ENCODE measurements at regions not wholly inside any gene's neighbourhood (a gene's known extent, or its start where the extent isn't known, plus 50 kb on each side); places are given as distances from the start of the nearest gene placed in this dataset.

GRCh38 chr17:72587773-72588511 lies 467.1 kb downstream of the SOX9 start:
- TF ChIP-seq EZH2phosphoT487 (IDR thresholded peaks at IDR 0.05; ENCODE audit: borderline replicate concordance, low read length) = no peak
- no peak for TF ChIP-seq EZH2 (IDR thresholded peaks at IDR 0.05; ENCODE audit: low read length, unreplicated experiment)
- no peak for TF ChIP-seq CTCF (conservative IDR thresholded peaks at IDR 0.05; ENCODE audit: low read depth, low read length)
- DNase-seq (peak; percentile 78), ATAC-seq (peak; percentile 14)
- POLR2A ChIA-PET (ENCODE audit: unreplicated experiment) = interaction anchor here (1.7 kb wide), 1 partner anchor 96 kb away, joined by 4 read pairs; no protein-coding TSS in a partner anchor
- H3K9me2 ChIP-seq (replicated peaks; ENCODE audit: low read length) = no peaks in the 10 kb centered on the region
- peaks cover 32% of the 10 kb centered on the region for H3K4me1 ChIP-seq (ENCODE audit: insufficient read depth, low read length)
- intact Hi-C loops (cut with micrococcal nuclease) = loop anchor here (1.0 to 10.0 kb wide), 4 partner anchors 28 to 727 kb away; partner anchors contain the start of gene CDC42EP4
- H3K9me3 ChIP-seq (ENCODE audit: low read length) = no peaks in the 10 kb centered on the region
- H3K27ac ChIP-seq (ENCODE audit: low read length) = peak overlapping the region; percentile 91
- CTCF ChIA-PET = interaction anchor here (0.5 to 1.6 kb wide), 7 partner anchors 27 to 379 kb away, joined by 3 to 9 read pairs (median 3); no protein-coding TSS in a partner anchor
- H4K20me1 ChIP-seq (ENCODE audit: low read length) = peaks cover 77% of the 10 kb centered on the region
- BruUV-seq (replicated peaks) = no TSS peak
- peaks cover 27% of the 10 kb centered on the region for H3K36me3 ChIP-seq (ENCODE audit: low read depth, low read length)
- peaks cover 91% of the 10 kb centered on the region for H3K79me2 ChIP-seq (ENCODE audit: low read length)
- H2AFZ ChIP-seq (ENCODE audit: low read length) = no peak overlapping the region
- no peaks in the 10 kb centered on the region for H3K27me3 ChIP-seq (ENCODE audit: low read length)
- peaks cover 8% of the 10 kb centered on the region for H3F3A ChIP-seq (ENCODE audit: low read length, unreplicated experiment)
- H3K4me2 ChIP-seq (ENCODE audit: low read length) = peak overlapping the region; percentile 78
- peak overlapping the region; percentile 95 for H3K9ac ChIP-seq (ENCODE audit: low read length)
- peak overlapping the region; percentile 95 for H3K4me3 ChIP-seq (ENCODE audit: low read length)

DNA sequence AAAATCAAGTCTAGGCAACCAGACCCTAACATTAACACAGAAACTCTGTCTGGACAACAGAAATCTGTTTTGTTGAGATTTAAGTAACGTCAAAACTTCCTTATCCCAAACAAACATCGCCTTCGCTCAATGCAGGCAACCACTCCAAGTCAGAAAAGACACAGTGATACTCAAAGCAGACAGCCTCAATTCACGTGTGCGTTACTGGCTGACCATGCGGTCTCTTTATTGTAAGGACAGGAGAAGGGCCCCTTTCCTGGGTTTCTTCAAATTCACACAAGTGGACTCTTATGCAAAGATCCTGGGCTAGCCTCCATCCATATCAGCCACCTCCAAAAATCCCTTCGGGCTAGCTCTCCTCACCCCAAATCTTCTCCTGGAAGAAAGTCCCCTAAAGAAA lies 467.7 kb downstream of the SOX9 start:
- H3K27ac ChIP-seq (ENCODE audit: low read length) = peak overlapping the region; percentile 91
- peaks cover 8% of the 10 kb centered on the region for H3F3A ChIP-seq (ENCODE audit: low read length, unreplicated experiment)
- ChIA-PET POLR2A (ENCODE audit: unreplicated experiment) (interaction anchor here (0.6 to 1.7 kb wide), 3 partner anchors 95 to 643 kb away, joined by 3 to 4 read pairs (median 3); no protein-coding TSS in a partner anchor), CTCF (interaction anchor here (0.5 to 1.6 kb wide), 10 partner anchors 8 to 379 kb away, joined by 3 to 9 read pairs (median 4); no protein-coding TSS in a partner anchor)
- H4K20me1 ChIP-seq (ENCODE audit: low read length) = peaks cover 73% of the 10 kb centered on the region
- H3K27me3 ChIP-seq (ENCODE audit: low read length) = no peaks in the 10 kb centered on the region
- ATAC-seq (no peak), DNase-seq (no peak)
- intact Hi-C loops (cut with micrococcal nuclease) = loop anchor here (1.0 to 10.0 kb wide), 4 partner anchors 28 to 726 kb away; partner anchors contain the start of gene CDC42EP4
- peak overlapping the region; percentile 95 for H3K4me3 ChIP-seq (ENCODE audit: low read length)
- peak overlapping the region; percentile 95 for H3K9ac ChIP-seq (ENCODE audit: low read length)
- H3K4me1 ChIP-seq (ENCODE audit: insufficient read depth, low read length) = peaks cover 32% of the 10 kb centered on the region
- TF ChIP-seq EZH2 (IDR thresholded peaks at IDR 0.05; ENCODE audit: low read length, unreplicated experiment) (no peak), EZH2phosphoT487 (IDR thresholded peaks at IDR 0.05; ENCODE audit: borderline replicate concordance, low read length) (no peak)
- no peaks in the 10 kb centered on the region for H3K9me3 ChIP-seq (ENCODE audit: low read length)
- peak overlapping the region; percentile 78 for H3K4me2 ChIP-seq (ENCODE audit: low read length)
- peaks cover 27% of the 10 kb centered on the region for H3K36me3 ChIP-seq (ENCODE audit: low read depth, low read length)
- no peak overlapping the region for H2AFZ ChIP-seq (ENCODE audit: low read length)
- H3K79me2 ChIP-seq (ENCODE audit: low read length) = peaks cover 86% of the 10 kb centered on the region
- H3K9me2 ChIP-seq (replicated peaks; ENCODE audit: low read length) = no peaks in the 10 kb centered on the region
- BruUV-seq (replicated peaks) = no TSS peak

DNA sequence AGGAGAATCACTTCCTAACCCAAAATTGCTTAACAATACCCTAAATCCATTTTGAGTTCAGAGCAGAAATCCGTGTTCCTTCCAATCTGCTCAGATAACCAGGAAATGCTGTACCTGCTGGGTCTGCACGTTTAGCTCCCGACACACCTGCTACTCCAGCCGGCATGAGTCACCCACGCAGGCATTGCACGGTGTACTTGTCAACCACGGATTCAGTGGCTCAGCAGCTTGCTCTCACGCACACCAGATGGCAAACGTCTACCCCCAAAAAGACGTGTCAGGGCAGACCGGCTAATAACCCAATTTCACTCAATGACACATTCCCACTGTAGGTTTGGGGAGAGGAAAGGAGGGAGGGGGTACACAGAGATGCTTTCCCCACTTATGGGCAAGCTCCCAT lies 468.1 kb downstream of the SOX9 start:
- Histone ChIP-seq H3K9ac (ENCODE audit: low read length) (peak overlapping the region; percentile 95), H3K79me2 (ENCODE audit: low read length) (peaks cover 82% of the 10 kb centered on the region), H3K36me3 (ENCODE audit: low read depth, low read length) (peaks cover 27% of the 10 kb centered on the region), H3K4me3 (ENCODE audit: low read length) (peak overlapping the region; percentile 95), H3F3A (ENCODE audit: low read length, unreplicated experiment) (peaks cover 8% of the 10 kb centered on the region), H3K4me2 (ENCODE audit: low read length) (peak overlapping the region; percentile 78), H3K9me3 (ENCODE audit: low read length) (no peaks in the 10 kb centered on the region), H3K4me1 (ENCODE audit: insufficient read depth, low read length) (peaks cover 32% of the 10 kb centered on the region), H3K9me2 (replicated peaks; ENCODE audit: low read length) (no peaks in the 10 kb centered on the region), H2AFZ (ENCODE audit: low read length) (no peak overlapping the region), H3K27ac (ENCODE audit: low read length) (peak overlapping the region; percentile 91), H3K27me3 (ENCODE audit: low read length) (no peaks in the 10 kb centered on the region), H4K20me1 (ENCODE audit: low read length) (peaks cover 71% of the 10 kb centered on the region)
- intact Hi-C loops (cut with micrococcal nuclease) = loop anchor here (1.0 to 10.0 kb wide), 4 partner anchors 29 to 726 kb away; partner anchors contain the start of gene CDC42EP4
- CTCF ChIA-PET = interaction anchor here (0.5 to 1.6 kb wide), 12 partner anchors 8 to 378 kb away, joined by 3 to 9 read pairs (median 4); no protein-coding TSS in a partner anchor
- TF ChIP-seq EZH2phosphoT487 (IDR thresholded peaks at IDR 0.05; ENCODE audit: borderline replicate concordance, low read length) (no peak), EZH2 (IDR thresholded peaks at IDR 0.05; ENCODE audit: low read length, unreplicated experiment) (no peak), CTCF (conservative IDR thresholded peaks at IDR 0.05; ENCODE audit: low read depth, low read length) (no peak)
- peak; percentile 62 for ATAC-seq
- POLR2A ChIA-PET (ENCODE audit: unreplicated experiment) = interaction anchor here (0.5 to 1.7 kb wide), 5 partner anchors 93 to 643 kb away, joined by 3 to 5 read pairs (median 3); no protein-coding TSS in a partner anchor
- peak; percentile 98 for DNase-seq
- BruUV-seq (replicated peaks) = no TSS peak

Data from PC-3 (cell line).